HAP-1 (cell line): ENCODE measurements at regions not wholly inside any gene's neighbourhood (a gene's known extent, or its start where the extent isn't known, plus 50 kb on each side); places are given as distances from the start of the nearest gene placed in this dataset.
"Not testable (repeated sequence)": the region's sequence is repeated elsewhere in the genome, so short reads cannot be mapped to it uniquely, and the experiment has no call there.

ENCODE experiments used
- DNase-seq, 2 experiments: peaks; one replicate each; pipeline ENCODE4 v3.0.0-alpha.2; 2016 to 2020; ENCODE audit warnings: low spot score in 2 of 2
- H3K27me3 ChIP-seq: fragments of 250-450 bp; sonication (Bioruptor Pico); 2 replicates; pipeline ENCODE4 v1.5.1; 2020; ENCODE audit warnings: low read depth, mild to moderate bottlenecking, moderate library complexity
- H3K36me3 ChIP-seq: fragments of 250-450 bp; sonication (Bioruptor Pico); replicated peaks from 2 replicates; pipeline ENCODE4 v1.5.1; 2020; ENCODE audit warnings: mild to moderate bottlenecking
- H3K4me1 ChIP-seq: fragments of 250-450 bp; sonication (Bioruptor Pico); 2 replicates; pipeline ENCODE4 v1.5.1; 2020; ENCODE audit warnings: mild to moderate bottlenecking
- H3K4me3 ChIP-seq: fragments of 250-450 bp; sonication (Bioruptor Pico); 2 replicates; pipeline ENCODE4 v1.5.1; 2020; ENCODE audit warnings: mild to moderate bottlenecking, moderate library complexity
- H3K9me3 ChIP-seq: fragments of 250-450 bp; sonication (Bioruptor Pico); 2 replicates; pipeline ENCODE4 v1.5.1; 2020; ENCODE audit warnings: mild to moderate bottlenecking, moderate library complexity
- in situ Hi-C: fragments of 300-500 bp; cut with MboI; formaldehyde crosslinking; loops from 3 replicates; pipeline ENCODE4 v1.14.3; 2020; ENCODE audit warnings: low sequenced_read_pairs, inconsistent platforms, mixed read lengths

GRCh38 chr21:5013455-5014304 lies 5507.7 kb upstream of the TPTE start:
- H3K4me1 ChIP-seq, H3K27me3 ChIP-seq, DNase-seq, in situ Hi-C loops, H3K4me3 ChIP-seq, H3K36me3 ChIP-seq, H3K9me3 ChIP-seq: not testable (repeated sequence)

GRCh38 chr21:5015187-5015586 lies 5506.2 kb upstream of the TPTE start:
- H3K9me3 ChIP-seq, in situ Hi-C loops, H3K36me3 ChIP-seq, H3K4me3 ChIP-seq, DNase-seq, H3K4me1 ChIP-seq, H3K27me3 ChIP-seq: not testable (repeated sequence)

- H3K4me3 ChIP-seq, DNase-seq, H3K9me3 ChIP-seq, H3K36me3 ChIP-seq, in situ Hi-C loops, H3K27me3 ChIP-seq, H3K4me1 ChIP-seq: not testable (repeated sequence)
Observed at GRCh38 chr21:5019120-5019519, 5502.3 kb upstream of the TPTE start.

- H3K4me1 ChIP-seq, H3K4me3 ChIP-seq, in situ Hi-C loops, H3K36me3 ChIP-seq, H3K9me3 ChIP-seq, H3K27me3 ChIP-seq, DNase-seq: not testable (repeated sequence)
Observed at GRCh38 chr21:5021815-5022214, 5499.6 kb upstream of the TPTE start.

GRCh38 chr21:5022254-5022653 lies 5499.1 kb upstream of the TPTE start:
- H3K4me3 ChIP-seq, H3K36me3 ChIP-seq, H3K9me3 ChIP-seq, in situ Hi-C loops, H3K27me3 ChIP-seq, DNase-seq, H3K4me1 ChIP-seq: not testable (repeated sequence)

GRCh38 chr21:5022748-5023147 lies 5498.6 kb upstream of the TPTE start:
- DNase-seq, H3K27me3 ChIP-seq, H3K36me3 ChIP-seq, H3K9me3 ChIP-seq, H3K4me3 ChIP-seq, H3K4me1 ChIP-seq, in situ Hi-C loops: not testable (repeated sequence)

GRCh38 chr21:5035147-5035546 lies 5486.2 kb upstream of the TPTE start:
- in situ Hi-C loops, H3K4me3 ChIP-seq, H3K36me3 ChIP-seq, H3K27me3 ChIP-seq, DNase-seq, H3K4me1 ChIP-seq, H3K9me3 ChIP-seq: not testable (repeated sequence)

- H3K27me3 ChIP-seq, H3K4me1 ChIP-seq, H3K4me3 ChIP-seq, H3K9me3 ChIP-seq, DNase-seq, in situ Hi-C loops, H3K36me3 ChIP-seq: not testable (repeated sequence)
Observed at GRCh38 chr21:5035587-5035986, 5485.8 kb upstream of the TPTE start.

GRCh38 chr21:5037606-5038331 lies 5483.6 kb upstream of the TPTE start:
- H3K36me3 ChIP-seq, DNase-seq, H3K27me3 ChIP-seq, H3K9me3 ChIP-seq, H3K4me3 ChIP-seq, in situ Hi-C loops, H3K4me1 ChIP-seq: not testable (repeated sequence)

- H3K4me3 ChIP-seq, H3K27me3 ChIP-seq, in situ Hi-C loops, DNase-seq, H3K9me3 ChIP-seq, H3K36me3 ChIP-seq, H3K4me1 ChIP-seq: not testable (repeated sequence)
Observed at GRCh38 chr21:5039926-5040325, 5481.5 kb upstream of the TPTE start.

GRCh38 chr21:5042583-5042982 lies 5478.8 kb upstream of the TPTE start:
- H3K9me3 ChIP-seq, H3K4me3 ChIP-seq, in situ Hi-C loops, H3K27me3 ChIP-seq, H3K36me3 ChIP-seq, H3K4me1 ChIP-seq, DNase-seq: not testable (repeated sequence)

- H3K36me3 ChIP-seq, H3K4me3 ChIP-seq, H3K4me1 ChIP-seq, H3K27me3 ChIP-seq, DNase-seq, in situ Hi-C loops, H3K9me3 ChIP-seq: not testable (repeated sequence)
Observed at GRCh38 chr21:5044812-5045211, 5476.6 kb upstream of the TPTE start.

GRCh38 chr21:5051303-5052018 lies 5469.9 kb upstream of the TPTE start:
- H3K4me3 ChIP-seq, H3K4me1 ChIP-seq, in situ Hi-C loops: not testable (repeated sequence)

More at GRCh38 chr21:5051303-5052018, 5469.9 kb upstream of the TPTE start:
- not testable (repeated sequence) for H3K36me3 ChIP-seq, H3K9me3 ChIP-seq, DNase-seq, H3K27me3 ChIP-seq
